Endodermal cell (in vitro differentiated cells): ENCODE measurements at regions not wholly inside any gene's neighbourhood (a gene's known extent, or its start where the extent isn't known, plus 50 kb on each side); places are given as distances from the start of the nearest gene placed in this dataset.

Experiments
- DNase-seq: peaks from one replicate; pipeline ENCODE4 v3.0.0-alpha.2; 2017
- H3K27ac ChIP-seq: 2 replicates; pipeline ENCODE4 v1.5.1; 2013; ENCODE audit warnings: mild to moderate bottlenecking, low read depth, low read length, moderate library complexity
- H3K27me3 ChIP-seq: 2 replicates; pipeline ENCODE4 v1.6.1; 2013; ENCODE audit warnings: mild to moderate bottlenecking, low read length, moderate library complexity; ENCODE audit not compliant: insufficient read depth, control insufficient read depth, poor library complexity, severe bottlenecking
- H3K36me3 ChIP-seq: 2 replicates; pipeline ENCODE4 v1.7.0; 2013; ENCODE audit warnings: mild to moderate bottlenecking, low read length, moderate library complexity; ENCODE audit not compliant: control insufficient read depth, insufficient read depth
- H3K4me1 ChIP-seq: one replicate; pipeline ENCODE4 v1.7.0; 2013; ENCODE audit warnings: low read length; ENCODE audit not compliant: control insufficient read depth, insufficient read depth
- H3K4me3 ChIP-seq: 2 replicates; pipeline ENCODE4 v1.5.1; 2013; ENCODE audit warnings: mild to moderate bottlenecking, low read length, moderate library complexity
- H3K9ac ChIP-seq: 2 replicates; pipeline ENCODE4 v1.6.1; 2013; ENCODE audit warnings: mild to moderate bottlenecking, low read length, moderate library complexity; ENCODE audit not compliant: poor library complexity, severe bottlenecking; ENCODE audit errors: extremely low read depth
- H3K9me3 ChIP-seq: 2 replicates; pipeline ENCODE4 v1.6.1; 2013; ENCODE audit warnings: mild to moderate bottlenecking, low read length, moderate library complexity; ENCODE audit not compliant: control insufficient read depth
- H3K27ac Mint-ChIP-seq: 2 replicates; pipeline ENCODE4 v1.8.0; 2020; ENCODE audit warnings: mixed read lengths
- H3K27me3 Mint-ChIP-seq: 2 replicates; pipeline ENCODE4 v1.8.0; 2021; ENCODE audit warnings: mild to moderate bottlenecking, mixed read lengths; ENCODE audit not compliant: insufficient read depth
- H3K36me3 Mint-ChIP-seq: 2 replicates; pipeline ENCODE4 v1.8.0; 2020; ENCODE audit warnings: low read depth, mixed read lengths
- H3K4me1 Mint-ChIP-seq: 2 replicates; pipeline ENCODE4 v1.8.0; 2020; ENCODE audit warnings: mixed read lengths
- H3K4me3 Mint-ChIP-seq: 2 replicates; pipeline ENCODE4 v1.8.0; 2020; ENCODE audit warnings: mild to moderate bottlenecking, moderate library complexity, mixed read lengths
- H3K9me3 Mint-ChIP-seq: 2 replicates; pipeline ENCODE4 v1.8.0; 2020; ENCODE audit warnings: mild to moderate bottlenecking, mixed read lengths
- WGBS, 2 experiments: methylation state at CpG; one replicate each; pipeline versions ENCODE4 v1.1.5 to v1.1.7; 2013; ENCODE audit warnings: missing lambda C conversion rate in 2 of 2, mixed read lengths in 1 of 2; ENCODE audit not compliant: insufficient coverage in 1 of 2, insufficient read length in 1 of 2; 5-methylcytosine and 5-hydroxymethylcytosine counted together
- TF ChIP-seq, protein P1 (sequence below): fragments of 200-600 bp; sonication (generic); conservative IDR thresholded peaks from 2 replicates; pipeline ENCODE4 v1.5.0; 2021; ENCODE audit warnings: antibody characterized with exemption, mild to moderate bottlenecking

DNA sequence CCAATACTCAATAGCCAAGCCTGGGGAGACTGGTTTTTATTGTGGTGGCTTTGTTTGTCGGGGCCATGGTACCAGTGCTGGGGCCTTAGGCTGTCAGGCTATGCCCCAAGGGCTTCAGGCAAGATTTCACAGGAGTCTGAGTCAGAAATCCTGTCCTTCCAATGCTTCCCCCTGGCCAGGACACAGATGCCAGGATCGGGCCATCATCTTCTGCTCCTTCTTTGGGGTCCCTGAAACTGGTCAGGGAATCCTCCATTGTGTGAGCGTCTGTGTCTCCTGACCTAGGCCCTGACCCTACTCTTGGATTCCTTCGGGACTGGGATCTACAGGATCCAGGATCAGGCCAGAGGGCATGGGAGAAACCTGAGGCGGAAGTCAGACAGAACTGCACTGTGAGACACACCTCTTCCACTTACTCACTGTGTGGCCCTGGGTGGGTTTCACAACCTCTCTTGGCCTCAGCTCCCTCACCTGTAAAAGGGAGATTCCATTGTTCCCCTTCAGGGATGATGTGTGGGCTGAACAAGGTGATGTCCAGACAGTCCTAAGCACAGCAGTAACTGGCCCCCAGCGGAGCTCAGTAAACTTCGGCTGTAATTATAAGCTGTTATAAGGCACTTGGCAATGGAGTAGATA, 292.7 kb downstream of the UACA start:
- peaks cover 3% of the 10 kb centered on the region for H3K27me3 Mint-ChIP-seq
- H3K27ac ChIP-seq = no peak overlapping the region

DNA sequence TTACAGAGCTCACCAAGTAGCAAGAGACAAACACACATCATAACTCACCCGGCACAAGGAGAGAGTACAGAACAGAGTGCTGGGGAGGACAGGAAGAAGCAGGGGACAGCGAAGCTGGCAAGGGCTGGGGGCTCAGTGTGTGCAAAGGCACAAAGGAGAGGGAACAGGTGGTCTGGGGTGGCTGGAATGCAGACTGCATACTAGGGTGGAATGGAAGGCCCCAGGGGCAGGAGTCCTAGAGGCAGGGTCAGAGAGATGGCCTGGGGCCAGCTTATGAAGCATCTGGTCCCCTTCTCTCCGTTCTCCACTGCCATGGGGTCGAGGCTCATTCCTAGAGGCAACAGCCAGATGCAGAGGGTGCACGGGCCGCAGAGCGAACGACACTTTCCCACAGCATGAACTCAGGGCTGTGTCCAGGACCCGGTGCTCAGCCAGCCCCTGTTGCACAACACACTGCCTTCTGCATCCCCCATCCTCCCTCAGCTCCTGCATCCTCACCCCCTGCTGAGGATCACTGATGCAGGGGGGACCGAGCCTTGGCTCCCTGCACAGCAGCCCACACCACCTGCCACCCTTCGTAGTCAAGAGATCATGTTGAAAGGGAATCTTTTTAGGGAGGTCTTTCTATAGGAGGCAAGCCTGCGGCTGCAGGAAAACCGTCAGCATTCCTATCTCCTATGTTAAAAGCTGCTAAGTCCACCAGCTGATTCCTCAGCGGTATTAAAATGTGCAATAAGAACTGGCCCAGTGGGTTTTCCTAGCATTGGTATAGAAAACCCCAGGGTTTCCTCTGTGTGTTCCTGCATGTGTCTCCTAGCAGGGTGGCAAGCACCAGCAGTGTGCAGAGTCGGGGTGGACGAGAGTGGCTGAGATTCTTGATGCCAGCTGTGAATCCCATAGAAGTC, 293.5 kb downstream of the UACA start:
- Mint-ChIP-seq H3K27ac (no peak overlapping the region), H3K4me1 (no peaks in the 10 kb centered on the region), H3K36me3 (no peaks in the 10 kb centered on the region), H3K4me3 (no peak overlapping the region), H3K27me3 (peaks cover 3% of the 10 kb centered on the region), H3K9me3 (no peaks in the 10 kb centered on the region)
- TF ChIP-seq, protein P1, sequence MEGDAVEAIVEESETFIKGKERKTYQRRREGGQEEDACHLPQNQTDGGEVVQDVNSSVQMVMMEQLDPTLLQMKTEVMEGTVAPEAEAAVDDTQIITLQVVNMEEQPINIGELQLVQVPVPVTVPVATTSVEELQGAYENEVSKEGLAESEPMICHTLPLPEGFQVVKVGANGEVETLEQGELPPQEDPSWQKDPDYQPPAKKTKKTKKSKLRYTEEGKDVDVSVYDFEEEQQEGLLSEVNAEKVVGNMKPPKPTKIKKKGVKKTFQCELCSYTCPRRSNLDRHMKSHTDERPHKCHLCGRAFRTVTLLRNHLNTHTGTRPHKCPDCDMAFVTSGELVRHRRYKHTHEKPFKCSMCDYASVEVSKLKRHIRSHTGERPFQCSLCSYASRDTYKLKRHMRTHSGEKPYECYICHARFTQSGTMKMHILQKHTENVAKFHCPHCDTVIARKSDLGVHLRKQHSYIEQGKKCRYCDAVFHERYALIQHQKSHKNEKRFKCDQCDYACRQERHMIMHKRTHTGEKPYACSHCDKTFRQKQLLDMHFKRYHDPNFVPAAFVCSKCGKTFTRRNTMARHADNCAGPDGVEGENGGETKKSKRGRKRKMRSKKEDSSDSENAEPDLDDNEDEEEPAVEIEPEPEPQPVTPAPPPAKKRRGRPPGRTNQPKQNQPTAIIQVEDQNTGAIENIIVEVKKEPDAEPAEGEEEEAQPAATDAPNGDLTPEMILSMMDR = no peak
- Histone ChIP-seq H3K4me3 (no peak overlapping the region), H3K4me1 (no peaks in the 10 kb centered on the region), H3K9ac (no peak overlapping the region), H3K9me3 (no peaks in the 10 kb centered on the region), H3K27me3 (no peaks in the 10 kb centered on the region), H3K27ac (no peak overlapping the region), H3K36me3 (no peaks in the 10 kb centered on the region)
- no peak for DNase-seq
- 88 to 89% methylated on average over 9 to 16 of the region's 16 CpGs for WGBS, 2 experiments

More for the DNA sequence above, 292.7 kb downstream of the UACA start:
- no peaks in the 10 kb centered on the region for H3K4me1 Mint-ChIP-seq
- Histone ChIP-seq H3K9ac (no peak overlapping the region), H3K9me3 (no peaks in the 10 kb centered on the region), H3K4me1 (no peaks in the 10 kb centered on the region), H3K36me3 (no peaks in the 10 kb centered on the region), H3K27me3 (no peaks in the 10 kb centered on the region), H3K4me3 (no peak overlapping the region)
- 87 to 100% methylated on average over 2 to 7 of the region's 7 CpGs for WGBS, 2 experiments
- TF ChIP-seq, protein P1 = no peak
- no peaks in the 10 kb centered on the region for H3K9me3 Mint-ChIP-seq
- no peaks in the 10 kb centered on the region for H3K36me3 Mint-ChIP-seq
- no peak overlapping the region for H3K4me3 Mint-ChIP-seq
- no peak overlapping the region for H3K27ac Mint-ChIP-seq
- DNase-seq = no peak

DNA sequence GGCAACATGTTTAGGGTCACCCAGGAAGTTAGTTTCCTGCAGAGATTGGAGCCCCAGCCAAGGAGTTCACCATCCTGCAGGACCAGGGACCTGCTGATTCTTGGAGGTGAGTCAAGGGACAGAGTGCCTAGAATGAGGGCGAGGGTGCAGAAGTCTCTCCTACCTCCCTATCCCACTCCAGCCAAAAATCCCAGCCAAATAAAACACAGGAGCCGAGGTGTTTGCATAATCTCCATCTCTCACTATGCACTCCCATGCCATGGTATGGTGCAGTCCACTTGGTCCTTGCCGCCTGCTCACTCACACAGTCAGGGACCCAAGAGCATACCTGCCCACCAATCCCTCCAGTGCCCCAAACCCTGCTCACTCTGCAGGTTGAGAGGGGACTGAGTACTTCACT, 294.2 kb downstream of the UACA start:
- TF ChIP-seq, protein P1 = no peak
- Histone ChIP-seq H3K4me3 (no peak overlapping the region), H3K9me3 (no peaks in the 10 kb centered on the region), H3K27me3 (no peaks in the 10 kb centered on the region), H3K27ac (no peak overlapping the region), H3K9ac (no peak overlapping the region), H3K36me3 (no peaks in the 10 kb centered on the region), H3K4me1 (no peaks in the 10 kb centered on the region)
- no peak for DNase-seq
- H3K4me3 Mint-ChIP-seq = no peak overlapping the region
- peaks cover under 1% of the 10 kb centered on the region for H3K27me3 Mint-ChIP-seq
- no peaks in the 10 kb centered on the region for H3K36me3 Mint-ChIP-seq
- no peaks in the 10 kb centered on the region for H3K4me1 Mint-ChIP-seq
- H3K9me3 Mint-ChIP-seq = no peaks in the 10 kb centered on the region
- WGBS, 2 experiments = 60 to 96% methylated on average over 1 to 3 of the region's 3 CpGs
- H3K27ac Mint-ChIP-seq = no peak overlapping the region
